Prostate gland (tissue), 2 donors: ENCODE measurements at regions not wholly inside any gene's neighbourhood (a gene's known extent, or its start where the extent isn't known, plus 50 kb on each side); places are given as distances from the start of the nearest gene placed in this dataset.

Experiments
- POLR2A ChIP-seq: fragments of 450-650 bp; IDR thresholded peaks from one replicate; pipeline ENCODE4 v1.6.1; 2016; ENCODE audit warnings: antibody characterized with exemption, mild to moderate bottlenecking
- TF ChIP-seq, protein P1 (sequence below), 4 experiments: fragments of 200-600 bp in 2 of 4; fragments of 450-650 bp in 2 of 4; sonication (generic) in 2 of 4; IDR thresholded peaks; 1 replicate in 3 of 4; 2 replicates in 1 of 4; pipeline ENCODE4 v1.5.1; 2016 to 2019; ENCODE audit warnings: antibody characterized with exemption in 4 of 4, mild to moderate bottlenecking in 2 of 4, moderate library complexity in 2 of 4

DNA sequence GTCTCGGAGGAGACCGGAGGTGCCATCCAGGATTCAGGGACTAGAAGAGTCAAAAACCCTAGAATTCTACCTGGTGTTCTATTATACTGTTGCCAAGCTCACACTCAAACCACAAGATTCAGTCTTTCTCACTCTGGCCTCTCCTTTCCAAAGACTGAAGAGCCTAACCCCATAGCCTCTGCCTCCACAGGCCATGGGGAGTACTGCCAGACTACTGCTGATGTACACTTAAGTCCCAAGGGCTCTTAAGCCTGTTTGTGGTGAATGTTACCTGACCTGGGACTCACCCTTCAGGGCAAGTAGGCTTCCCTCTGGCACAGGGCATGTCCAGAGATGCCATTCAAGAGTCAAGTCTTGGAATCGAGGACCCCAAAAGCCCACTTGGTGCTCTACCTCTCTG is 58.9 kb upstream of the IRS4 start:
- TF ChIP-seq, protein P1, sequence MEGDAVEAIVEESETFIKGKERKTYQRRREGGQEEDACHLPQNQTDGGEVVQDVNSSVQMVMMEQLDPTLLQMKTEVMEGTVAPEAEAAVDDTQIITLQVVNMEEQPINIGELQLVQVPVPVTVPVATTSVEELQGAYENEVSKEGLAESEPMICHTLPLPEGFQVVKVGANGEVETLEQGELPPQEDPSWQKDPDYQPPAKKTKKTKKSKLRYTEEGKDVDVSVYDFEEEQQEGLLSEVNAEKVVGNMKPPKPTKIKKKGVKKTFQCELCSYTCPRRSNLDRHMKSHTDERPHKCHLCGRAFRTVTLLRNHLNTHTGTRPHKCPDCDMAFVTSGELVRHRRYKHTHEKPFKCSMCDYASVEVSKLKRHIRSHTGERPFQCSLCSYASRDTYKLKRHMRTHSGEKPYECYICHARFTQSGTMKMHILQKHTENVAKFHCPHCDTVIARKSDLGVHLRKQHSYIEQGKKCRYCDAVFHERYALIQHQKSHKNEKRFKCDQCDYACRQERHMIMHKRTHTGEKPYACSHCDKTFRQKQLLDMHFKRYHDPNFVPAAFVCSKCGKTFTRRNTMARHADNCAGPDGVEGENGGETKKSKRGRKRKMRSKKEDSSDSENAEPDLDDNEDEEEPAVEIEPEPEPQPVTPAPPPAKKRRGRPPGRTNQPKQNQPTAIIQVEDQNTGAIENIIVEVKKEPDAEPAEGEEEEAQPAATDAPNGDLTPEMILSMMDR (IDR thresholded peaks at IDR 0.05) = no peak
- TF ChIP-seq POLR2A = no peak
